Mammary epithelial cell (primary cell): ENCODE measurements at regions not wholly inside any gene's neighbourhood (a gene's known extent, or its start where the extent isn't known, plus 50 kb on each side); places are given as distances from the start of the nearest gene placed in this dataset.

Experiments
- CTCF ChIP-seq, 2 donors: IDR thresholded peaks in 1 of 2; conservative IDR thresholded peaks in 1 of 2; 2 replicates each; pipeline ENCODE4 v1.5.1; 2011 to 2012; ENCODE audit warnings: inconsistent platforms in 2 of 2, low read length in 2 of 2, mild to moderate bottlenecking in 2 of 2, control low read depth in 1 of 2, low read depth in 1 of 2; ENCODE audit not compliant: insufficient read depth in 1 of 2; ENCODE audit errors: extremely low read depth in 1 of 2
- EZH2 ChIP-seq: IDR thresholded peaks from 2 replicates; pipeline ENCODE4 v1.6.1; 2012; ENCODE audit warnings: low read length, inconsistent platforms, borderline replicate concordance

- no peak for TF ChIP-seq CTCF (conservative IDR thresholded peaks at IDR 0.05 in 1 of 2, IDR thresholded peaks at IDR 0.05 in 1 of 2; ENCODE audit: extremely low read depth in 1 of 2, insufficient read depth in 1 of 2, low read depth in 1 of 2, low read length in 2 of 2)
- no peak for TF ChIP-seq EZH2
Observed at GRCh38 chr14:58701156-58701555, 63.4 kb downstream of the DACT1 start.
